ENCODE measurements at regions not wholly inside any gene's neighbourhood (a gene's known extent, or its start where the extent isn't known, plus 50 kb on each side); places are given as distances from the start of the nearest gene placed in this dataset.

DNA sequence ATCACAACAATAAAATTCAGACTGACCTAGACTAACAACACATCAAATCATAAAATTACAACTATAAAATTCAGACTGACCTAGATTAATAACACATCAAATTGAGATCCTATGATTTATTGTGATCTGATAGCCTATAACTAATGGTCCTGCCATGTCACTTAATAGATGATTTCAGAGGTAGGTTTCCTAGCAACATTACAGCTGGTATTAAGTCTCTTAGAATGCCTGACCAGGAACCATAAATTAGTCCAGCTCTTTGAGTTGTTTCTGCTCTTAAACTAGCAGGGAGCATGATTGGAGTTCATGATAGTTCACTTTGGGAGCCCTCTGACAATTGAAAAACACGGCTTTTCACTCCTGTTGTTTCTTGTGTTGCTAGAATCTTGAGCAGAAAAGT, 318.9 kb downstream of the BMPER start:
- TF ChIP-seq, protein P1, sequence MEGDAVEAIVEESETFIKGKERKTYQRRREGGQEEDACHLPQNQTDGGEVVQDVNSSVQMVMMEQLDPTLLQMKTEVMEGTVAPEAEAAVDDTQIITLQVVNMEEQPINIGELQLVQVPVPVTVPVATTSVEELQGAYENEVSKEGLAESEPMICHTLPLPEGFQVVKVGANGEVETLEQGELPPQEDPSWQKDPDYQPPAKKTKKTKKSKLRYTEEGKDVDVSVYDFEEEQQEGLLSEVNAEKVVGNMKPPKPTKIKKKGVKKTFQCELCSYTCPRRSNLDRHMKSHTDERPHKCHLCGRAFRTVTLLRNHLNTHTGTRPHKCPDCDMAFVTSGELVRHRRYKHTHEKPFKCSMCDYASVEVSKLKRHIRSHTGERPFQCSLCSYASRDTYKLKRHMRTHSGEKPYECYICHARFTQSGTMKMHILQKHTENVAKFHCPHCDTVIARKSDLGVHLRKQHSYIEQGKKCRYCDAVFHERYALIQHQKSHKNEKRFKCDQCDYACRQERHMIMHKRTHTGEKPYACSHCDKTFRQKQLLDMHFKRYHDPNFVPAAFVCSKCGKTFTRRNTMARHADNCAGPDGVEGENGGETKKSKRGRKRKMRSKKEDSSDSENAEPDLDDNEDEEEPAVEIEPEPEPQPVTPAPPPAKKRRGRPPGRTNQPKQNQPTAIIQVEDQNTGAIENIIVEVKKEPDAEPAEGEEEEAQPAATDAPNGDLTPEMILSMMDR (IDR thresholded peaks at IDR 0.05) = no peak
- TF ChIP-seq POLR2A (IDR thresholded peaks at IDR 0.05) = no peak
- TF ChIP-seq POLR2AphosphoS5 (IDR thresholded peaks at IDR 0.05) = no peak
- no peak for TF ChIP-seq EP300 (IDR thresholded peaks at IDR 0.05; ENCODE audit: low read depth)

Measured in transverse colon (tissue), 4 donors.